ENCODE measurements at regions not wholly inside any gene's neighbourhood (a gene's known extent, or its start where the extent isn't known, plus 50 kb on each side); places are given as distances from the start of the nearest gene placed in this dataset.

GRCh38 chr7:33850768-33851167, 54.6 kb upstream of the BMPER start:
- H3K9me3 Mint-ChIP-seq (ENCODE audit: unreplicated experiment): no peaks in the 10 kb centered on the region
- no peak for DNase-seq (ENCODE audit: extremely low spot score, unreplicated experiment)
- peaks cover 11% of the 10 kb centered on the region for H3K27me3 Mint-ChIP-seq (ENCODE audit: unreplicated experiment)
- H3K4me1 Mint-ChIP-seq (ENCODE audit: unreplicated experiment): peaks cover 4% of the 10 kb centered on the region
- no peak overlapping the region for H3K27ac Mint-ChIP-seq (ENCODE audit: unreplicated experiment)
- H3K36me3 Mint-ChIP-seq (ENCODE audit: unreplicated experiment): no peaks in the 10 kb centered on the region
- TF ChIP-seq, protein P1, sequence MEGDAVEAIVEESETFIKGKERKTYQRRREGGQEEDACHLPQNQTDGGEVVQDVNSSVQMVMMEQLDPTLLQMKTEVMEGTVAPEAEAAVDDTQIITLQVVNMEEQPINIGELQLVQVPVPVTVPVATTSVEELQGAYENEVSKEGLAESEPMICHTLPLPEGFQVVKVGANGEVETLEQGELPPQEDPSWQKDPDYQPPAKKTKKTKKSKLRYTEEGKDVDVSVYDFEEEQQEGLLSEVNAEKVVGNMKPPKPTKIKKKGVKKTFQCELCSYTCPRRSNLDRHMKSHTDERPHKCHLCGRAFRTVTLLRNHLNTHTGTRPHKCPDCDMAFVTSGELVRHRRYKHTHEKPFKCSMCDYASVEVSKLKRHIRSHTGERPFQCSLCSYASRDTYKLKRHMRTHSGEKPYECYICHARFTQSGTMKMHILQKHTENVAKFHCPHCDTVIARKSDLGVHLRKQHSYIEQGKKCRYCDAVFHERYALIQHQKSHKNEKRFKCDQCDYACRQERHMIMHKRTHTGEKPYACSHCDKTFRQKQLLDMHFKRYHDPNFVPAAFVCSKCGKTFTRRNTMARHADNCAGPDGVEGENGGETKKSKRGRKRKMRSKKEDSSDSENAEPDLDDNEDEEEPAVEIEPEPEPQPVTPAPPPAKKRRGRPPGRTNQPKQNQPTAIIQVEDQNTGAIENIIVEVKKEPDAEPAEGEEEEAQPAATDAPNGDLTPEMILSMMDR (IDR thresholded peaks at IDR 0.05): no peak
- no peak overlapping the region for H3K4me3 Mint-ChIP-seq (ENCODE audit: unreplicated experiment)

DNA sequence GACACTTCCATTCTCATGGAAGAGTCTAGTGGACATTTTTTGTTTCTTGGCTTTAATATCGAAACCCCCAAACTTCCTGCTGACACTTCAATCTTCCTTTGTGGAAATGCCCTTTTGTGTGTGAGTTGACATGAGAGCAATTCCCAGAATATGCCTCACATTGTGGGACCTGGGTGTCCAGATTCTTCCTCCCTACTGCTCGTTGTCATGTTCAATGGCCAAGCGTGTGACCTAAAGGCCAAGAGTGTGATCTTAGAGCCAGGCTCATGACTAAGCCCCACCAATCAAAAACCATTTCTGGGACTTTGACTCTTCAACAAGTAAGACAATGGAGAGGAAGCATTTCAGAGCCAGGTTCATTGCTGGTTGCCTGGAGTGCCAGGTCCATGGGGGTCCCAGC, 52.5 kb upstream of the BMPER start:
- DNase-seq (ENCODE audit: extremely low spot score, unreplicated experiment): no peak
- Mint-ChIP-seq H3K9me3 (ENCODE audit: unreplicated experiment) (no peaks in the 10 kb centered on the region), H3K27ac (ENCODE audit: unreplicated experiment) (no peak overlapping the region), H3K4me1 (ENCODE audit: unreplicated experiment) (peaks cover 4% of the 10 kb centered on the region), H3K27me3 (ENCODE audit: unreplicated experiment) (peaks cover 11% of the 10 kb centered on the region), H3K36me3 (ENCODE audit: unreplicated experiment) (no peaks in the 10 kb centered on the region), H3K4me3 (ENCODE audit: unreplicated experiment) (no peak overlapping the region)
- TF ChIP-seq, protein P1 (IDR thresholded peaks at IDR 0.05): no peak

DNA sequence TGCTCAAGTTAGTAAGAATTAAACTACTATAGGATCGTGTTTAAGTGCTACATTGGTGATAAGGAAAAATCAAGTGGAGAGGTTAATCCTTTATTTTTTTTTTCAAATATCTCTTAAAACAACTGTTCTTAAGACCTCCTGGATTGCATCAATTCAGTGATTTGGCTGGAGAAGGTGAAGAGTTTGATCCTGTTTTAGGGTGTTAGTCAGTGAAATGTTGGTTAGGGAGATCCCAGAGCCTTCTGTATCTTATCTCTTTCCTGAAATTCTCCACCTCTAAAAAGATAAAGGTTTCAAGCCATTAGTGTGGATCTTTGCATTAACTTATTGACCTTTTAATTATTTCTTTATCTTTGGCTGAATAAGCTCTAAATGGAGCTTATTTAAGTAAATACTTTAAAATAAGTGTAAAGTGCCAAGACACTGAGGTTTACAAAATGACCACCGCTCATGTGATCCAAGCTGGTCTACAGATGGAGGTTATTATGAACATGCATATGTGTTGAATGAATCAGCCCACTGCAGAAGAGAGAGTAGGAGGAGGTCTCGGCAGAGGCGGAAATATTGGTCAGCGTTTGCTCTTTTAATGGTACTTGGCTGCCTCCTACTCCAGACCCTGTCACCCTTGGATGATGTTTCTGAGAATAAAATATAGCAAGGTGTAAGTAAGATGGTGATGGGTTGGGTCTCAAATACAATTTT, 51.8 kb upstream of the BMPER start:
- Mint-ChIP-seq H3K27me3 (ENCODE audit: unreplicated experiment) (peaks cover 6% of the 10 kb centered on the region), H3K4me1 (ENCODE audit: unreplicated experiment) (peaks cover 4% of the 10 kb centered on the region), H3K36me3 (ENCODE audit: unreplicated experiment) (no peaks in the 10 kb centered on the region), H3K4me3 (ENCODE audit: unreplicated experiment) (no peak overlapping the region), H3K9me3 (ENCODE audit: unreplicated experiment) (no peaks in the 10 kb centered on the region), H3K27ac (ENCODE audit: unreplicated experiment) (no peak overlapping the region)
- TF ChIP-seq, protein P1 (IDR thresholded peaks at IDR 0.05): no peak
- DNase-seq (ENCODE audit: extremely low spot score, unreplicated experiment): no peak

DNA sequence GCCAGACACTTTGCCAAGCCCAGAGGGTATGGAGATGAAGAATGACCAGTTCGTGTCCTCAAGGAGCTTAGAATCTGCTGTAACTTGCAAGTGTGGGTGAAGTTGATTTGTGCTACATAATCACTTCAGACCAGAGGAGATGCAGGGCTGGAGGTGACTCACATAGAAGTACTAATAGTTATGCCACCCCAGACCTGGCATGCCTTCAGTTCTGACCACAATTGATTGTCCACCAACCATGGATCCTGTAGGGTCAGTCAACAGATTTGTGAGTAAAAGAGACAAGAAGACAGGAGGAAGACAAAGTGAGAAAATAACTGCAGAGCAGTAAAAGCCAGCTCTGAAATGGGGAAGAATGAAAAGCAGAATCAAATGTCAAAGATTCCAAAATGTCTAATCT, 51.2 kb upstream of the BMPER start:
- TF ChIP-seq, protein P1 (IDR thresholded peaks at IDR 0.05): no peak
- no peak overlapping the region for H3K4me3 Mint-ChIP-seq (ENCODE audit: unreplicated experiment)
- H3K27ac Mint-ChIP-seq (ENCODE audit: unreplicated experiment): no peak overlapping the region
- DNase-seq (ENCODE audit: extremely low spot score, unreplicated experiment): no peak
- H3K4me1 Mint-ChIP-seq (ENCODE audit: unreplicated experiment): peaks cover 4% of the 10 kb centered on the region
- peaks cover 3% of the 10 kb centered on the region for H3K27me3 Mint-ChIP-seq (ENCODE audit: unreplicated experiment)
- H3K9me3 Mint-ChIP-seq (ENCODE audit: unreplicated experiment): no peaks in the 10 kb centered on the region
- no peaks in the 10 kb centered on the region for H3K36me3 Mint-ChIP-seq (ENCODE audit: unreplicated experiment)

DNA sequence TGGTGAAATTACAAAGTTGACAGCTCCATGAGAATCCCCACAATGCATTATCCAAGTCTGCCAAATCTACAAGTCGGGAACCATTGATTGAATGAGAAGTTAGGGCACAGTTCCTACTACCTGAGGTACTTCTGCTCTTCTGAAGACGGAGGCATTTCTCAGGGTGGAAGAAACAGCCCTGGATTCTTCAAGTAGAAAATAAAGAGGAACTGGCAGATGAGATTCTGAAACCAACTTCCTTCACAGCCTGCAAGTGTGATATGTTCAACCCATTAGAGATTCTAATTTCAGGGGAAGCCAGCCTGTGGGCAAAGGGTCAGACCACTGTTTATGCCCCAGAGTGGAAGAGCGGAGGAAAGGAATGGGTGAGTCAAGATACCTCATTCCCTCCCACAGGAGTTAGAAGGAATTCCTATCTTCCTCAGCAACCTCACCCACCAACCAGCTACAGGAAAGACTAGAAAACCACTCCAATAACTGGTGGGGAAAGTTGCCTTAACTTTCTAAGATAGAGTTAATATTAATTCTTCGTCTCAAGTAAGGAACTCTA, 50.5 kb upstream of the BMPER start:
- Mint-ChIP-seq H3K36me3 (ENCODE audit: unreplicated experiment) (no peaks in the 10 kb centered on the region), H3K4me1 (ENCODE audit: unreplicated experiment) (peaks cover 4% of the 10 kb centered on the region), H3K27me3 (ENCODE audit: unreplicated experiment) (peaks cover 2% of the 10 kb centered on the region), H3K4me3 (ENCODE audit: unreplicated experiment) (no peak overlapping the region), H3K27ac (ENCODE audit: unreplicated experiment) (no peak overlapping the region), H3K9me3 (ENCODE audit: unreplicated experiment) (no peaks in the 10 kb centered on the region)
- DNase-seq (ENCODE audit: extremely low spot score, unreplicated experiment): no peak
- TF ChIP-seq, protein P1 (IDR thresholded peaks at IDR 0.05): no peak
